K562 (cell line): ENCODE measurements at regions not wholly inside any gene's neighbourhood (a gene's known extent, or its start where the extent isn't known, plus 50 kb on each side); places are given as distances from the start of the nearest gene placed in this dataset.

Experiments
- FOXJ3 ChIP-seq: sonication (generic); formaldehyde crosslinking; IDR thresholded peaks from 2 replicates; pipeline ENCODE4 v1.4.0; 2020; ENCODE audit warnings: mild to moderate bottlenecking, missing genetic modification reagents
- GABPA ChIP-seq: fragments of 200-800 bp; sonication (Bioruptor generic); conservative IDR thresholded peaks from 2 replicates; pipeline ENCODE4 v1.6.1; 2016; ENCODE audit warnings: low read depth, missing genetic modification characterization, missing compliant biosample characterization
- HMG20B ChIP-seq: fragments of 250-450 bp; sonication (Bioruptor Pico); IDR thresholded peaks from 2 replicates; pipeline ENCODE4 v1.5.0; 2021; ENCODE audit warnings: mild to moderate bottlenecking
- JUND ChIP-seq, 2 experiments: IDR thresholded peaks; 2 replicates in 1 of 2; 3 replicates in 1 of 2; pipeline ENCODE4 v1.6.1; 2011; ENCODE audit warnings: borderline replicate concordance in 2 of 2, low read depth in 2 of 2, low read length in 2 of 2, improper control_type of control experiment in 1 of 2, missing biosample characterization in 1 of 2, missing genetic modification characterization in 1 of 2, missing genetic modification reagents in 1 of 2
- KLF10 ChIP-seq: fragments of 250-450 bp; sonication (Bioruptor Pico); IDR thresholded peaks from 2 replicates; pipeline ENCODE4 v1.6.1; 2021; ENCODE audit warnings: matching md5 sums
- MYC ChIP-seq, 2 experiments: fragments of 250-450 bp in 1 of 2; sonication (Bioruptor Pico) in 1 of 2; IDR thresholded peaks; 2 replicates each; pipeline versions ENCODE4 v1.5.1 to v1.6.1; 2012 to 2021; ENCODE audit warnings: low read depth in 2 of 2, borderline replicate concordance in 1 of 2, improper control_type of control experiment in 1 of 2, low read length in 1 of 2, mild to moderate bottlenecking in 1 of 2, moderate library complexity in 1 of 2
- NEUROD1 ChIP-seq: fragments of 150-350 bp; IDR thresholded peaks from 2 replicates; pipeline ENCODE4 v1.6.1; 2014; ENCODE audit warnings: borderline replicate concordance, low read length, low read depth; ENCODE audit not compliant: partially characterized antibody
- PPARD ChIP-seq: fragments of 250-450 bp; sonication (Bioruptor Pico); IDR thresholded peaks from 2 replicates; pipeline ENCODE4 v1.8.0; 2022; ENCODE audit warnings: inconsistent platforms, mild to moderate bottlenecking, moderate library complexity
- RAD21 ChIP-seq, 2 experiments: fragments of 250-450 bp in 1 of 2; fragments of 450-650 bp in 1 of 2; sonication (Bioruptor Pico) in 1 of 2; formaldehyde crosslinking in 1 of 2; IDR thresholded peaks in 1 of 2; conservative IDR thresholded peaks in 1 of 2; 2 replicates each; pipeline versions ENCODE4 v1.4.0 to v1.8.0; 2020 to 2022; ENCODE audit warnings: mild to moderate bottlenecking in 2 of 2, moderate library complexity in 1 of 2
- RBM22 ChIP-seq: fragments of 200-400 bp; formaldehyde crosslinking; IDR thresholded peaks from 2 replicates; pipeline ENCODE4 v1.6.1; 2018; ENCODE audit warnings: low read length, low read depth; ENCODE audit not compliant: poor library complexity, severe bottlenecking
- REST ChIP-seq, 2 experiments: fragments of 450-650 bp; formaldehyde crosslinking in 1 of 2; IDR thresholded peaks; 2 replicates each; pipeline versions ENCODE4 v1.4.0 to v1.6.1; 2014 to 2020; ENCODE audit warnings: mild to moderate bottlenecking in 2 of 2, borderline replicate concordance in 1 of 2, low read depth in 1 of 2
- STAG1 ChIP-seq: sonication (generic); formaldehyde crosslinking; IDR thresholded peaks from 2 replicates; pipeline ENCODE4 v1.5.0; 2020; ENCODE audit warnings: missing genetic modification reagents, borderline replicate concordance
- STAT5A ChIP-seq: IDR thresholded peaks from 2 replicates; pipeline ENCODE4 v1.6.1; 2012; ENCODE audit warnings: low read length, inconsistent platforms, borderline replicate concordance
- ZNF12 ChIP-seq: sonication (generic); formaldehyde crosslinking; IDR thresholded peaks from 2 replicates; pipeline ENCODE4 v1.4.0; 2020; ENCODE audit warnings: mild to moderate bottlenecking, missing genetic modification reagents
- ZNF280A ChIP-seq: fragments of 450-650 bp; IDR thresholded peaks from 2 replicates; pipeline ENCODE4 v1.6.1; 2018; ENCODE audit warnings: mild to moderate bottlenecking, low read depth; ENCODE audit not compliant: partially characterized antibody

GRCh38 chr3:10738688-10739372 lies 77.2 kb upstream of the SLC6A11 start (continued):
- TF ChIP-seq REST (IDR thresholded peaks at IDR 0.05; ENCODE audit: borderline replicate concordance), result peak; percentile 83
- TF ChIP-seq REST (CRISPR knock-in tag; IDR thresholded peaks at IDR 0.05; ENCODE audit: low read depth), result no peak
- TF ChIP-seq ZNF12 (CRISPR knock-in tag), result no peak
- TF ChIP-seq RBM22, result no peak
- no peak for TF ChIP-seq NEUROD1
- no peak for TF ChIP-seq FOXJ3 (CRISPR knock-in tag)
- no peak for TF ChIP-seq ZNF280A
- TF ChIP-seq KLF10 (CRISPR knock-in tag), result no peak
- no peak for TF ChIP-seq PPARD (CRISPR knock-in tag)
- TF ChIP-seq RAD21 (CRISPR knock-in tag; conservative IDR thresholded peaks at IDR 0.05 in 1 of 2, IDR thresholded peaks at IDR 0.05 in 1 of 2), result peak; percentile 85 to 89
- no peak for TF ChIP-seq GABPA (tag)
- TF ChIP-seq MYC (IDR thresholded peaks at IDR 0.05; ENCODE audit: low read depth, low read length), result 0 out of 2 replicates have a peak, but pooled peaks have one; percentile 27
- no peak for TF ChIP-seq MYC (CRISPR knock-in tag; IDR thresholded peaks at IDR 0.05; ENCODE audit: borderline replicate concordance, low read depth)
- peak; percentile 92; the same call in 1 of the 2 replicates for TF ChIP-seq STAG1
- TF ChIP-seq STAT5A, result no peak
- TF ChIP-seq HMG20B, result no peak
- 0 out of 2 replicates have a peak, but pooled peaks have one; percentile 29 for TF ChIP-seq JUND (IDR thresholded peaks at IDR 0.05; ENCODE audit: borderline replicate concordance, low read depth, low read length)
- TF ChIP-seq JUND (tag; IDR thresholded peaks at IDR 0.05; ENCODE audit: borderline replicate concordance, low read depth, low read length), result no peak
